HG03439 (cell line): ENCODE measurements at regions not wholly inside any gene's neighbourhood (a gene's known extent, or its start where the extent isn't known, plus 50 kb on each side); places are given as distances from the start of the nearest gene placed in this dataset.
"Not testable (repeated sequence)": the region's sequence is repeated elsewhere in the genome, so short reads cannot be mapped to it uniquely, and the experiment has no call there.

Source experiments
- ATAC-seq: cut with Tn5 transposase; IDR thresholded peaks from one replicate; pipeline ENCODE4 v1.9.1; 2021; ENCODE audit warnings: mild to moderate bottlenecking, moderate library complexity; ENCODE audit not compliant: unreplicated experiment

DNA sequence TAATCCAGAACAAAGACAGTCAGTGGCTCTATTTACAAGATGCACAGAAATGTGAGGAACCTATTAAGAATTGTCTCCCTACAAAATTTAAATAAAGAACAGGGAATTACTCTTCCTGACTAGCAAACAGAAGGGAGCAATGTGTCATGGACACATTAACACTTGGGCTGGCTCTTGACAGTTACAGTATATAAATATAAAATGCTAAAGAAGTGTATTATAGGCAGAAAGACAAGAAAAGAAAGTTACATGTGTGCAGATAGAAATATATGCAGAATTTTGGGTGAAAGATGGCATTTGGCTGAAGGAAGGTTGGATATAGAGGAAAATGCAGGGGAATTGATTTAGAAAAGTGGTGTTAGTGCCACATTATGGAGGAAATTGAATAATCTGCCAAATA is 2257.1 kb upstream of the ACO1 start:
- ATAC-seq, result no peak

- no peak for ATAC-seq
Observed at GRCh38 chr9:30140407-30140806, 2244.0 kb upstream of the ACO1 start.

DNA sequence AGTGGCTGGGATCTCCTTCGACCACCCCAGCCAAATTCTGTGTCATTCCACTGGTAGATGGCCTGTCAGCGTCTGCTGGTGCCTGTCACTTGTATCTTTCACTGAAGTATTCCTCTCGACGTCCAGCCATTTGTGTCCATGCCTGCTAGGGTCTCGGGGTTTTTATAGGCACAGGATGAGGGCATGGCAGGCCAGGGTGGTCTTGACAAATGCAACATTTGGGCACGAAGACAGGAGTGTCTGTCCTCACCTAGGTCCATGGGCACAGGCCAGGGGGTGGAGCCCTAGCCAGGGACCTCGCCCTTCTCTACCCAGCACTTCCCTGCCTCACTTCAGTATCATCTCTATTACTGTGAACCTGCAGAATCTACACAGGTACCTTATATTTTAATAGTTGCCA is 2223.9 kb upstream of the ACO1 start:
- ATAC-seq, result no peak

GRCh38 chr9:30172206-30172605 is 2212.2 kb upstream of the ACO1 start:
- ATAC-seq, result no peak

DNA sequence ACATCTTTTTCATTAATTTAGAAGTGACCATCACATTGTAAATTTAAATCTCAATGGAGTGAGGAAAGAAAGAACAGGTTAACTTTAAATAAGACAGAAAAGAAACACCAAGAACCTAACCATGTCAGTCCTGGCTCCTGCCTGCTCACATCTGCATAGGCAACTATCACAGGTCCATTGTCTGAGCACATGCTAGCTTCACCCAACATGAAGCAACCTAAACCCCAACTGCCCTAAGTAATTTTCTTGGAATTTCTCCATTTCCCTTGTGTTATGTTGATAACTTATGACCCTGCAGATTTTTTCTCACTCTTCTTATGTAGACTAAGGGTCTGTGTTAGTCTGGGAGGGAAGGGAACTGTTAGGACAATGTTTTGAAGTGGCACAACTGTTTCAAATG is 2205.8 kb upstream of the ACO1 start:
- no peak for ATAC-seq

DNA sequence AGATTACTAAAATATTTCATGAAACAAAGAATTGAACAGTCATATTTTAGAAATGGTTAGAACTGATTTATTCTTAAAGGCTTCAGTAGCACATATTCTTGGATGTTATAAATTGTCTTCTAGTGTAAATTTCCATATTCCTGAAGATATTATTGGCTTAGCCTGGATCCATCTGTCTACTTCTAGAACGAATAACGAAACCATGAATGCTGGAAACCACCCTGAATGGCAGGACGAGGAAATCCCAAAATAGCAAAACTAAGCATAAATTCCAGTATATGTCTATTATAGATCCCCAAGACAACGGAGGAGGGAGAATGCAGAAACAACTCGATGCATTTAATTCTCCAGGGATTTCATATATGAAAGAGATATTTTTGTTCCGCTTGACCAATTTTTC is 2191.0 kb upstream of the ACO1 start:
- ATAC-seq, result no peak

DNA sequence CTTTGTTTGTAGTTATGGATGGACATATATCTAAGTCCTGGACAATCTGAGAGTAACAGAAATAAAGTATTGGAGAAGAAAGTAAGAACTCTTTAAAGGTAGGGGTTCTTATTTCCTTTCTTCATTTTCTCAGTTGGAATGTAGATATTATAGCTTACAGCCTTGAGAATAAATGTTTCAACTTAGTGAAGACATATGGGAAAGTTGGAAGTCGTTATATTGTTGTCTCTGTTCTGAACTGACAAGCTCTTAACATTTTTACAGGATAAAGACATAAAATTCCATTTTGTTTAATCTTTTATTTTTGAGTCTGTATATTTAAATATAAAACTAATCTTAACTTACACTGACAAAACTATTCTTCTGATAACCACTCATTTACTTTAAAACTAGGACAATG is 2187.5 kb upstream of the ACO1 start:
- ATAC-seq, result no peak

GRCh38 chr9:30197453-30197852 is 2187.0 kb upstream of the ACO1 start:
- no peak for ATAC-seq

DNA sequence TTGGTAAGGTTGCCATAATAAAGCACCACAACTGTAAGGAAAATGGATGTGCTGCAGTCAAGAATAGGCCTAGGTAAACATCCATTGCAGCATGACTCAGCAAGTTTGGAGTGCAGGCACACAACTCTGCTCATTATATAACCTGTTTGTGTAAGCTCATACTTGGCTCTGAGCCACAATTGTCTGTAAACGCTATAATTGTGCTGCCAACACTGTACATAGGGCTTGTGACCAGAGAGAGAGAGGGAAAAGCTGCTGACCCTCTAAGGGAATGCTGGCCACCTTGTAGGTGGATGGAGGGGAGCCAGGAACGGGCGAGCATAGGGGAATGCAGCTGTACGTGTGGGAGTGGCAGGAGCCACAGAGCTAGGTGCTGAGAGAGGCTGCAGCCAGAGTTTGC is 2186.5 kb upstream of the ACO1 start:
- ATAC-seq, result no peak

- no peak for ATAC-seq
Observed at GRCh38 chr9:30198463-30199309, 2185.8 kb upstream of the ACO1 start.

- no peak for ATAC-seq
Observed at GRCh38 chr9:30201024-30201423, 2183.4 kb upstream of the ACO1 start.

- ATAC-seq, result no peak
Observed at GRCh38 chr9:30235068-30235467, 2149.4 kb upstream of the ACO1 start.

GRCh38 chr9:30235564-30235963 is 2148.9 kb upstream of the ACO1 start:
- no peak for ATAC-seq

GRCh38 chr9:30239878-30240277 is 2144.6 kb upstream of the ACO1 start:
- ATAC-seq, result no peak

- no peak for ATAC-seq
Observed at GRCh38 chr9:30243467-30243866, 2141.0 kb upstream of the ACO1 start.

DNA sequence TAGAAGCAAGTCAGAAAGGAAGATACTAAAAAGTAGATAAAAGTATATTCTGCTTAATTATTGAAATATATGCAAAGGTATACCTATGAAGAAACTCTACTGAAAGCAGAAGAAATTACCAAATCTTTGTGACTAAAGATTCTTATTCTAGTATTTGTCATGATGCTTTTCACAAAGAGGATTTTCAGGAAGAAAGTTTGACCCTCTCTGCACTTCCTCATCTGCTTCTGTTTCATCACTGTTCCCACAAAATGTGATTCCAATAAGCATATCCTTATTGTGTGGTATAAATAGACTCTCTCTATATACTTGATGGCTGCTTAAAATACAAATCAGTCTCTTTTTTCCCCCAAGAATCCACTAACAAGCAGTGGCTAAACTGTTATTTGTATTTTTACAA is 2139.6 kb upstream of the ACO1 start:
- ATAC-seq, result no peak

- ATAC-seq, result no peak
Observed at GRCh38 chr9:30250872-30251271, 2133.6 kb upstream of the ACO1 start.

DNA sequence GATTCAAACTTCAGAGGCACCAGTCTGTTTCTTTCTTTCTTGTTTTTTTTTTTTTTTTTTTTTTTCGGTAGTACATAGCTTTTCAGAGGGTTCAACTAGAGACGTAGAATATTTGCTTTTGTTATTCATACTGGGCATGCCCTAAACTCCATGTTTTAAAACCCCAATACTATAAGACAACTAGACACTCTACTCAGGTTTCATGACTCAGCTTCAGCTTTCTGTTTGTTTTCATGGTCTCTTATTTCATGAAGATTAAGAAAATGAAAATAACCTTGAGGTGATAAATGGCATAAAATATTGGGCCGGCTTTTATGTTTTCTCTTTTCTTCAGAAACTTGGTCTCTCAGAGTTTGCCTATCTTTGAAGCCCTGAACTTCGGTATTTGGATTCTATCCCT is 2126.3 kb upstream of the ACO1 start:
- no peak for ATAC-seq

GRCh38 chr9:30280229-30280900 is 2104.1 kb upstream of the ACO1 start:
- ATAC-seq, result no peak

DNA sequence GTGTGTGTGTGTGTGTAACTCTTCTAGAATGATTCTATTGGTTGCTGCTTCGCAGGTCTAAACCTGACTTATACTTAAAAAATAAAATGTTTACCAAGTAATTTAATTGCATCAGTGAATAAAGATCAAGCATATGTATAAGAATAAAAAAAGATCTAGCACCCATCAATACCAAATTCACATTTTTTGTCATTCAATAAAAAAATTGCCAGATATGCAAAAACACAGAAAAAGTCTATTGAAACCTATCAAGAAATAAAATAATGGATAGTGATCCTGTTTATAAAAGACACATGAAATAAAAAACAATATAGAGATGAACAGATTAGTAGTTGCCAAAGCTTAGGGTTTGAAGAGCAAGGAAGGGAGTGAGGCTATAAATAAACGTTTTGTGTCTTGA is 2095.0 kb upstream of the ACO1 start:
- ATAC-seq, result no peak

DNA sequence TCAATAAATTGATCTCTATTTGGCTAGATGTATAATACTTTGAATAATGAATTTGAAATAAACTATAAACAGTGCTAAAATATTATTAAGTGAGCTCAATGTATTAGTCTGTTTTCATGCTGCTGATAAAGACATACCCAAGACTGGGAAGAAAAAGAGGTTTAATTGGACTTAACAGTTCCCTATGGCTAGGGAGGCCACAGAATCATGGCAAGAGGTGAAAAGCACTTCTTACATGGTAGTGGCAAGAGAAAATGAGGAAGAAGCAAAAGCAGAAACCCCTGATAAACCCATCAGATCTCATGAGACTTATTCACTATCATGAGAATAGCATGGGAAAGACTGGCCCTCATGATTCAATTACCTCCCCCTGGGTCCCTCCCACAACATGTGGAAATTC is 2092.4 kb upstream of the ACO1 start:
- not testable (repeated sequence) for ATAC-seq

GRCh38 chr9:30293231-30293630 is 2091.2 kb upstream of the ACO1 start:
- ATAC-seq, result no peak
